ENCODE measurements at regions not wholly inside any gene's neighbourhood (a gene's known extent, or its start where the extent isn't known, plus 50 kb on each side); places are given as distances from the start of the nearest gene placed in this dataset.

- ATAC-seq = no peak
- Histone ChIP-seq H3K4me3 (no peak overlapping the region), H3K4me1 (ENCODE audit: insufficient read depth) (peaks cover 6% of the 10 kb centered on the region), H3K27ac (ENCODE audit: low read depth) (no peak overlapping the region), H3K79me2 (replicated peaks; ENCODE audit: insufficient read depth) (no peaks in the 10 kb centered on the region), H3K36me3 (ENCODE audit: insufficient read depth) (no peaks in the 10 kb centered on the region), H4K20me1 (replicated peaks; ENCODE audit: insufficient read depth) (no peaks in the 10 kb centered on the region), H3K9me2 (ENCODE audit: insufficient read depth) (no peaks in the 10 kb centered on the region), H3K27me3 (ENCODE audit: insufficient read depth) (no peaks in the 10 kb centered on the region), H3F3A (replicated peaks; ENCODE audit: low read depth) (no peaks in the 10 kb centered on the region), H2AFZ (no peak overlapping the region), H3K4me2 (no peak overlapping the region)
- Mint-ChIP-seq H3K27me3 (ENCODE audit: insufficient read depth, low read depth, poor library complexity) (no peaks in the 10 kb centered on the region), H3K4me3 (no peak overlapping the region), H3K9me3 (peaks cover 15% of the 10 kb centered on the region), H3K4me1 (peaks cover 5% of the 10 kb centered on the region), H3K36me3 (ENCODE audit: low read depth) (peaks cover 12% of the 10 kb centered on the region; the same call in 2 of the 3 replicates), H3K27ac (no peak overlapping the region)
- no peak for DNase-seq (ENCODE audit: low spot score)
- TF ChIP-seq POLR2AphosphoS5 (IDR thresholded peaks at IDR 0.05; ENCODE audit: low read depth) = no peak
- TF ChIP-seq REST (IDR thresholded peaks at IDR 0.05; ENCODE audit: unreplicated experiment) = no peak
- TF ChIP-seq ZNF331 (CRISPR knock-in tag; IDR thresholded peaks at IDR 0.05; ENCODE audit: low read depth) = no peak
- no peak for TF ChIP-seq ETS1 (IDR thresholded peaks at IDR 0.05)
- TF ChIP-seq STAT1 (IDR thresholded peaks at IDR 0.05; ENCODE audit: unreplicated experiment) = no peak
- TF ChIP-seq EZH2phosphoT487 (IDR thresholded peaks at IDR 0.05; ENCODE audit: unreplicated experiment) = no peak
- no peak for TF ChIP-seq JUNB (IDR thresholded peaks at IDR 0.05; ENCODE audit: unreplicated experiment)
- TF ChIP-seq EZH2 (IDR thresholded peaks at IDR 0.05; ENCODE audit: low read depth, unreplicated experiment) = no peak
- no peak for TF ChIP-seq ZNF114 (CRISPR knock-in tag; IDR thresholded peaks at IDR 0.05)
- TF ChIP-seq ZNF462 (CRISPR knock-in tag; IDR thresholded peaks at IDR 0.05) = no peak
- no peak for TF ChIP-seq CREB1 (CRISPR knock-in tag; IDR thresholded peaks at IDR 0.05; ENCODE audit: low read depth)
- TF ChIP-seq CTCF (conservative IDR thresholded peaks at IDR 0.05; ENCODE audit: low read depth in 2 of 2) = no peak
- TF ChIP-seq NANOG (IDR thresholded peaks at IDR 0.05; ENCODE audit: borderline replicate concordance) = no peak
Observed at GRCh38 chr2:146868051-146868450, 976.8 kb upstream of the ACVR2A start.

Data from GM23338 (cell line).